GM21737 (cell line): ENCODE measurements at regions not wholly inside any gene's neighbourhood (a gene's known extent, or its start where the extent isn't known, plus 50 kb on each side); places are given as distances from the start of the nearest gene placed in this dataset.
"Not testable (repeated sequence)": the region's sequence is repeated elsewhere in the genome, so short reads cannot be mapped to it uniquely, and the experiment has no call there.

Source experiments
- ATAC-seq: cut with Tn5 transposase; IDR thresholded peaks from one replicate; pipeline ENCODE4 v1.9.1; 2021; ENCODE audit warnings: mild to moderate bottlenecking, moderate library complexity; ENCODE audit not compliant: unreplicated experiment

- ATAC-seq = no peak
These were observed 338.2 kb downstream of the EIPR1 start for GRCh38 chr2:3039188-3040065.

GRCh38 chr2:3038636-3039035 is 339.0 kb downstream of the EIPR1 start:
- ATAC-seq = no peak

- no peak for ATAC-seq
These were observed 340.1 kb downstream of the EIPR1 start for GRCh38 chr2:3037196-3038194.

- no peak for ATAC-seq
These were observed 341.0 kb downstream of the EIPR1 start for GRCh38 chr2:3036432-3037125.

GRCh38 chr2:3035385-3036050 is 342.1 kb downstream of the EIPR1 start:
- ATAC-seq = no peak

- no peak for ATAC-seq
These were observed 342.8 kb downstream of the EIPR1 start for GRCh38 chr2:3034856-3035255.

GRCh38 chr2:3034396-3034795 is 343.2 kb downstream of the EIPR1 start:
- ATAC-seq = no peak

- ATAC-seq = no peak
These were observed 344.3 kb downstream of the EIPR1 start for GRCh38 chr2:3033315-3033714.

GRCh38 chr2:3030791-3031190 is 346.8 kb downstream of the EIPR1 start:
- ATAC-seq = not testable (repeated sequence)

- ATAC-seq = no peak
These were observed 351.6 kb downstream of the EIPR1 start for GRCh38 chr2:3025984-3026383.

GRCh38 chr2:3025261-3025660 is 352.4 kb downstream of the EIPR1 start:
- no peak for ATAC-seq

- ATAC-seq = no peak
These were observed 353.1 kb downstream of the EIPR1 start for GRCh38 chr2:3024401-3024935.

- no peak for ATAC-seq
These were observed 354.1 kb downstream of the EIPR1 start for GRCh38 chr2:3023531-3023930.

GRCh38 chr2:3022841-3023372 is 354.7 kb downstream of the EIPR1 start:
- ATAC-seq = no peak

GRCh38 chr2:3021720-3022119 is 355.9 kb downstream of the EIPR1 start:
- ATAC-seq = no peak

- ATAC-seq = no peak
These were observed 367.6 kb downstream of the EIPR1 start for GRCh38 chr2:3010001-3010400.

- no peak for ATAC-seq
These were observed 368.1 kb downstream of the EIPR1 start for GRCh38 chr2:3009483-3009882.

- ATAC-seq = no peak
These were observed 368.6 kb downstream of the EIPR1 start for GRCh38 chr2:3009005-3009404.

- ATAC-seq = no peak
These were observed 369.1 kb downstream of the EIPR1 start for GRCh38 chr2:3008561-3008960.

- ATAC-seq = no peak
These were observed 370.5 kb downstream of the EIPR1 start for GRCh38 chr2:3007135-3007534.
